MM.1S (cell line): ENCODE measurements at regions not wholly inside any gene's neighbourhood (a gene's known extent, or its start where the extent isn't known, plus 50 kb on each side); places are given as distances from the start of the nearest gene placed in this dataset.

Experiments used
- CTCF ChIP-seq: fragments of 300-600 bp; sonication (generic); IDR thresholded peaks from 2 replicates; pipeline ENCODE4 v1.5.1; 2016; ENCODE audit warnings: antibody characterized with exemption, low read length, mixed read lengths
- EZH2 ChIP-seq: fragments of 300-600 bp; sonication (generic); optimal IDR thresholded peaks from 2 replicates; pipeline ENCODE3; 2017; ENCODE audit warnings: low read depth, mild to moderate bottlenecking, antibody characterized with exemption, low read length, mixed read lengths
- EZH2phosphoT487 ChIP-seq: fragments of 300-600 bp; sonication (generic); IDR thresholded peaks from 2 replicates; pipeline ENCODE4 v1.6.1; 2018; ENCODE audit warnings: antibody characterized with exemption, low read length

GRCh38 chr16:55062442-55062841 is 131.8 kb downstream of the IRX5 start:
- TF ChIP-seq CTCF (no peak), EZH2 (no peak), EZH2phosphoT487 (no peak)
